ENCODE measurements at regions not wholly inside any gene's neighbourhood (a gene's known extent, or its start where the extent isn't known, plus 50 kb on each side); places are given as distances from the start of the nearest gene placed in this dataset.

DNA sequence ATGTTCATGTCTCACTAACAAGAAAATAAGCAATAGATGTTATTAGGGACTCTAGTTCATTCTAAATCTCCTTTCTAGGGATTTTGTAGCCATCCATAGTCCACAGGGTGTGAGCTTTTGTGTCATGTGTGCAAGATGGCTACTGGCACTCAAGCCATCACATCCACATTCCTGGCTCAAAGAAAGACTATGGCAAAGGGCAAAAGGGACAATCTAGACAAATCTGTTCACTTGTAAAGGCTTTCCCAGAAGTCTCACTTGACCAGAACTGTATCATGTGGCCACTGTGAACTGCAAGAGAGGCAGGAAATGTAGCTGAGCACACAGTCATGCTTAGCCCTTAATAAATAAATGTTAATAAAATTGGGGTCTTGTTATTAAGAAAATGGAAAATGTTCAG is 212.6 kb upstream of the EXOC2 start:
- H3K36me3 ChIP-seq, result no peaks in the 10 kb centered on the region
- TF ChIP-seq, protein P1, sequence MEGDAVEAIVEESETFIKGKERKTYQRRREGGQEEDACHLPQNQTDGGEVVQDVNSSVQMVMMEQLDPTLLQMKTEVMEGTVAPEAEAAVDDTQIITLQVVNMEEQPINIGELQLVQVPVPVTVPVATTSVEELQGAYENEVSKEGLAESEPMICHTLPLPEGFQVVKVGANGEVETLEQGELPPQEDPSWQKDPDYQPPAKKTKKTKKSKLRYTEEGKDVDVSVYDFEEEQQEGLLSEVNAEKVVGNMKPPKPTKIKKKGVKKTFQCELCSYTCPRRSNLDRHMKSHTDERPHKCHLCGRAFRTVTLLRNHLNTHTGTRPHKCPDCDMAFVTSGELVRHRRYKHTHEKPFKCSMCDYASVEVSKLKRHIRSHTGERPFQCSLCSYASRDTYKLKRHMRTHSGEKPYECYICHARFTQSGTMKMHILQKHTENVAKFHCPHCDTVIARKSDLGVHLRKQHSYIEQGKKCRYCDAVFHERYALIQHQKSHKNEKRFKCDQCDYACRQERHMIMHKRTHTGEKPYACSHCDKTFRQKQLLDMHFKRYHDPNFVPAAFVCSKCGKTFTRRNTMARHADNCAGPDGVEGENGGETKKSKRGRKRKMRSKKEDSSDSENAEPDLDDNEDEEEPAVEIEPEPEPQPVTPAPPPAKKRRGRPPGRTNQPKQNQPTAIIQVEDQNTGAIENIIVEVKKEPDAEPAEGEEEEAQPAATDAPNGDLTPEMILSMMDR (IDR thresholded peaks at IDR 0.05), result no peak
- TF ChIP-seq POLR2A (IDR thresholded peaks at IDR 0.05), result no peak
- no peak for TF ChIP-seq EP300 (IDR thresholded peaks at IDR 0.05)
- H3K4me1 ChIP-seq (ENCODE audit: insufficient read depth), result peaks cover 2% of the 10 kb centered on the region
- no peaks in the 10 kb centered on the region for H3K27me3 ChIP-seq
- H3K27ac ChIP-seq, result no peak overlapping the region
- DNase-seq, result no peak
- intact Hi-C loops (cut with DNase I), result no loop called here
- H3K9me3 ChIP-seq, result no peaks in the 10 kb centered on the region
- no peak overlapping the region for H3K4me3 ChIP-seq

DNA sequence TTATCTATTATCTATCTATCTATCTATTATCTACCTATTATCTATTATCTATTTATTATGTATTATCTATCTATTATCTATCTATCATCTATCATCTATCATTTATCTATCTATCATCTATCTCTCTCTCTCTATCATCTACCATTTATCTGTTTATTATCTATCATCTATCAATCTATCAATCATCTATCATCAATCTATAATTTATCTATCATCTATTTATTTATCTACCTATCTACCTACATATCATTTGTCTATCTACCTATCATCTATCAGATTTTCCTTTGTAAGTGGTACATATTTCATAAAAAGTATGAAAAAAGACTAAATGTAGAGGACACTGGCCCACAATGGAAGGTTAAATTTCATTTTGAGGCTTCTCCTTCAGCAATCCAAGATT is 212.1 kb upstream of the EXOC2 start:
- TF ChIP-seq, protein P1 (IDR thresholded peaks at IDR 0.05), result no peak
- no peak for TF ChIP-seq POLR2A (IDR thresholded peaks at IDR 0.05)
- TF ChIP-seq EP300 (IDR thresholded peaks at IDR 0.05), result no peak
- no peak for DNase-seq
- intact Hi-C loops (cut with DNase I), result no loop called here
- no peaks in the 10 kb centered on the region for H3K27me3 ChIP-seq
- no peak overlapping the region for H3K27ac ChIP-seq
- no peak overlapping the region for H3K4me3 ChIP-seq
- peaks cover 2% of the 10 kb centered on the region for H3K4me1 ChIP-seq (ENCODE audit: insufficient read depth)
- H3K36me3 ChIP-seq, result no peaks in the 10 kb centered on the region
- no peaks in the 10 kb centered on the region for H3K9me3 ChIP-seq

DNA sequence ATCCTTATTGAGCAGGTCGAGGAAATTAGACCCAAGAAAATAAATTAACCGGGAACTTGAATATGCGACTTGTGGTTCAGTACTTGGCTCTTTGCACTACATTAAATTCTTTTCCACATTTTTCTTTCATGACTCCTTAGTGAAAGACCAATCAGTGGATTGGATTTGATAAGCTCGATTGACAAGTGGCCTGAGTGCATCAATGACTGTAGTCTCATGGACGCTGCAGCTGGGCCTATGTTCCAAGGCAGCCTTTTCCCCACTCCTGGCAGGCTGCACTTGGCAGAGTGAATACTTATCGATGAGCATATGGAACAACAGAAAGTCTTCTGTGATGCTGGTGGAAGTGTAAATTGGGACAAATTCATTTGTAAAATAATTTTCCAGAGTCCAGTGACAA is 210.8 kb upstream of the EXOC2 start:
- Histone ChIP-seq H3K4me1 (ENCODE audit: insufficient read depth) (peaks cover 2% of the 10 kb centered on the region), H3K36me3 (no peaks in the 10 kb centered on the region), H3K27me3 (no peaks in the 10 kb centered on the region), H3K27ac (no peak overlapping the region), H3K4me3 (no peak overlapping the region), H3K9me3 (no peaks in the 10 kb centered on the region)
- no peak for DNase-seq
- TF ChIP-seq POLR2A (IDR thresholded peaks at IDR 0.05) (no peak), EP300 (IDR thresholded peaks at IDR 0.05) (no peak)
- TF ChIP-seq, protein P1 (IDR thresholded peaks at IDR 0.05), result no peak
- WGBS, 3 donors, result 74 to 82% (median 79%) methylated on average over 6 of the region's 6 CpGs
- intact Hi-C loops (cut with DNase I), result no loop called here

DNA sequence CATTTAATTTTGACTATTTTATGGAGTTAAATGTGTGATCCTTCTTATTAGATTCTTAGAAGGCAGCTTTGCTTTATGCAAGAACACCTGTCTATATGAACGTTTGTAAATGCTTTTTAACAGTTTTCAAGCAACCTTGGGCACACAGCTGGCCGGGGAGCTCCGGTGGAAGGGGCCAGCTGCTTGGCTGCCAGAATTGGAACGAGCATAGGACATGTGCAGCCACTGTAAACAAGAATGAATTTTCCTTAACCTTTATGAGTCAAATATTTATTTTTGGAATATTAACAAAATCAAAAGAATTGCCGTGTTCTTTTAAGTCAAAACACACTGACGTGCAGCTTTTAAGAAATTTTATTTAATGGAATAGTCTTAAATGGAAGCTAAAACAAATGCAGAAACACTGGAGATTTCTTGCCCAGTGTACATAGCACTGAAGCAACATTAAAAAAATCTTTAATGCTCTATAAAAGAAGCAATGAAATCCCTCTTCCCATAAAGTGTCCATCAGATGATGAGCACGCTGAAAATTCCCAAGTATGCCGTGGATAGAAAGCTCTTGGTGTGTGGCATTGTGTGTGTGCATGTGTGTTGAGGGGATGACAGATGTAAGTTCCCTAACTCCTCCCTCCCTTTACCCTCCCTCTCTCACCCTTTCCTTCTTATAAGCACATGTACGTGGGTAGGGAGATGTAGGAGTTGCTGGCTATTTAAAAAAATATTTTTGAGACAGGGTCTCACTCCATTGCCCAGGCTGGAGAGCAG is 208.9 kb upstream of the EXOC2 start:
- H3K27me3 ChIP-seq, result no peaks in the 10 kb centered on the region
- H3K27ac ChIP-seq, result no peak overlapping the region
- H3K4me3 ChIP-seq, result no peak overlapping the region
- intact Hi-C loops (cut with DNase I), result no loop called here
- no peaks in the 10 kb centered on the region for H3K9me3 ChIP-seq
- H3K36me3 ChIP-seq, result no peaks in the 10 kb centered on the region
- peaks cover 2% of the 10 kb centered on the region for H3K4me1 ChIP-seq (ENCODE audit: insufficient read depth)
- no peak for DNase-seq
- 5 to 11% (median 8%) methylated on average over 9 of the region's 9 CpGs for WGBS, 3 donors
- TF ChIP-seq POLR2A (IDR thresholded peaks at IDR 0.05) (no peak), EP300 (IDR thresholded peaks at IDR 0.05) (no peak)
- TF ChIP-seq, protein P1 (IDR thresholded peaks at IDR 0.05), result no peak

All from ovary (tissue), 7 donors.